GM12878 (cell line): ENCODE measurements at regions not wholly inside any gene's neighbourhood (a gene's known extent, or its start where the extent isn't known, plus 50 kb on each side); places are given as distances from the start of the nearest gene placed in this dataset.

Experiments
- ATAC-seq: fragments of 200-7000 bp; cut with Tn5 transposase; 3 replicates; pipeline ENCODE4 v1.9.1; 2020; ENCODE audit warnings: mild to moderate bottlenecking, moderate library complexity
- BruUV-seq: library from RNA; stranded (reverse); fragments of 400-500 nt; replicated peaks from 2 replicates; lab custom pipeline; 2021; lab: Mats Ljungman, UMichigan
- CTCF ChIA-PET: fragments of 300-600 bp; sonication (Branson Sonifier 250); formaldehyde crosslinking; extraction: SDS; loops from one replicate; lab custom pipeline; 2021; ENCODE audit warnings: inconsistent platforms; lab: Yijun Ruan, JAX
- POLR2A ChIA-PET: fragments of 350-600 bp; formaldehyde crosslinking; extraction: SDS; loops from one replicate; lab custom pipeline; 2021; ENCODE audit warnings: inconsistent platforms; lab: Charles Lee
- RAD21 ChIA-PET: fragments of 300-600 bp; sonication (Branson Sonifier 250); formaldehyde crosslinking; loops from one replicate; lab custom pipeline; 2023; ENCODE audit warnings: antibody characterized with exemption; ENCODE audit not compliant: unreplicated experiment; lab: Charles Lee
- SMC1A ChIA-PET: fragments of 300-600 bp; sonication (Branson Sonifier 250); formaldehyde crosslinking; loops from one replicate; lab custom pipeline; 2023; ENCODE audit not compliant: unreplicated experiment, uncharacterized antibody; lab: Charles Lee
- DNase-seq: peaks from one replicate; pipeline ENCODE4 v3.0.0-alpha.2; 2011; ENCODE audit warnings: low read depth, low spot score
- FAIRE-seq: peaks from 3 replicates; lab custom pipeline; 2011; peaks lifted over from hg19 to GRCh38; lab: Jason Lieb, UNC
- H2AFZ ChIP-seq: 2 replicates; pipeline ENCODE4 v1.6.0; 2011; ENCODE audit warnings: low read depth, low read length, control low read depth; ENCODE audit not compliant: control insufficient read depth
- H3K27ac ChIP-seq: 2 replicates; pipeline ENCODE4 v1.5.1; 2011; ENCODE audit warnings: control low read depth; ENCODE audit not compliant: control insufficient read depth, insufficient read depth
- H3K27me3 ChIP-seq, 2 experiments: replicated peaks in 1 of 2; 2 replicates each; pipeline versions ENCODE4 v1.6.0 to v1.6.1; 2011; ENCODE audit warnings: low read length in 1 of 2; ENCODE audit not compliant: control insufficient read depth in 2 of 2, insufficient read depth in 2 of 2
- H3K36me3 ChIP-seq, 2 experiments: 2 replicates each; pipeline ENCODE4 v1.5.1; 2011; ENCODE audit warnings: low read length in 1 of 2; ENCODE audit not compliant: control insufficient read depth in 2 of 2, insufficient read depth in 2 of 2
- H3K4me1 ChIP-seq: 2 replicates; pipeline ENCODE4 v1.6.1; 2011; ENCODE audit warnings: mild to moderate bottlenecking, low read length, moderate library complexity, mixed read lengths; ENCODE audit not compliant: control insufficient read depth, insufficient read depth
- H3K4me2 ChIP-seq: 2 replicates; pipeline ENCODE4 v1.6.0; 2011; ENCODE audit warnings: control low read depth; ENCODE audit not compliant: control insufficient read depth, insufficient read depth
- H3K4me3 ChIP-seq: fragments of 200-600 bp; sonication (generic); 2 replicates; pipeline ENCODE4 v1.5.1; 2016
- H3K79me2 ChIP-seq: 2 replicates; pipeline ENCODE4 v1.6.0; 2011; ENCODE audit warnings: low read length; ENCODE audit not compliant: control insufficient read depth, insufficient read depth
- H3K9ac ChIP-seq: 2 replicates; pipeline ENCODE4 v1.8.0; 2011; ENCODE audit warnings: low read length, control low read depth, mixed read lengths; ENCODE audit not compliant: control insufficient read depth, insufficient read depth
- H3K9me3 ChIP-seq: replicated peaks from 3 replicates; pipeline ENCODE4 v1.5.1; 2011; ENCODE audit warnings: mild to moderate bottlenecking, low read length; ENCODE audit not compliant: control insufficient read depth, insufficient read depth
- H4K20me1 ChIP-seq: 2 replicates; pipeline ENCODE4 v1.6.0; 2011; ENCODE audit not compliant: control insufficient read depth, insufficient read depth
- BHLHE40 ChIP-seq, 2 experiments: fragments of 450-650 bp in 1 of 2; IDR thresholded peaks; 2 replicates each; pipeline ENCODE4 v1.6.1; 2011 to 2017; ENCODE audit warnings: low read depth in 2 of 2, borderline replicate concordance in 1 of 2, improper control_type of control experiment in 1 of 2, low read length in 1 of 2, mild to moderate bottlenecking in 1 of 2
- CBFB ChIP-seq: IDR thresholded peaks from 2 replicates; pipeline ENCODE4 v1.6.1; 2016; ENCODE audit warnings: antibody characterized with exemption, low read depth
- CBX3 ChIP-seq: fragments of 200-600 bp; sonication (generic); IDR thresholded peaks from 2 replicates; pipeline ENCODE4 v1.6.1; 2016; ENCODE audit warnings: low read depth, borderline replicate concordance
- ETV6 ChIP-seq, 2 experiments: fragments of 450-650 bp in 1 of 2; IDR thresholded peaks in 1 of 2; conservative IDR thresholded peaks in 1 of 2; 2 replicates each; pipeline ENCODE4 v1.6.1; 2014; ENCODE audit warnings: antibody characterized with exemption in 1 of 2, borderline replicate concordance in 1 of 2, low read depth in 1 of 2, mild to moderate bottlenecking in 1 of 2, moderate library complexity in 1 of 2
- HDGF ChIP-seq: fragments of 450-650 bp; IDR thresholded peaks from 2 replicates; pipeline ENCODE4 v1.6.1; 2016; ENCODE audit warnings: antibody characterized with exemption
- MLLT1 ChIP-seq: fragments of 450-650 bp; IDR thresholded peaks from 2 replicates; pipeline ENCODE4 v1.6.1; 2016; ENCODE audit warnings: mild to moderate bottlenecking
- MXI1 ChIP-seq: fragments of 150-350 bp; IDR thresholded peaks from 2 replicates; pipeline ENCODE4 v1.6.1; 2011; ENCODE audit warnings: low read depth, mild to moderate bottlenecking, inconsistent platforms, low read length, improper control_type of control experiment
- MYB ChIP-seq: fragments of 150-350 bp; IDR thresholded peaks from 2 replicates; pipeline ENCODE4 v1.6.1; 2014; ENCODE audit warnings: mild to moderate bottlenecking, low read depth, low read length, borderline replicate concordance
- NR2F1 ChIP-seq: fragments of 450-650 bp; conservative IDR thresholded peaks from 2 replicates; pipeline ENCODE4 v1.6.1; 2017; ENCODE audit warnings: mild to moderate bottlenecking
- NRF1 ChIP-seq: conservative IDR thresholded peaks from 2 replicates; pipeline ENCODE4 v1.6.1; 2011; ENCODE audit warnings: mild to moderate bottlenecking, low read depth, low read length, improper control_type of control experiment
- STAT3 ChIP-seq: IDR thresholded peaks from 2 replicates; pipeline ENCODE4 v1.6.1; 2011; ENCODE audit warnings: low read depth, low read length, improper control_type of control experiment
- SUZ12 ChIP-seq: fragments of 200-600 bp; sonication (generic); IDR thresholded peaks from one replicate; pipeline ENCODE4 v1.6.1; 2018; ENCODE audit warnings: antibody characterized with exemption, mild to moderate bottlenecking; ENCODE audit not compliant: unreplicated experiment
- TAF1 ChIP-seq: IDR thresholded peaks from 2 replicates; pipeline ENCODE4 v1.6.1; 2011; ENCODE audit warnings: mild to moderate bottlenecking, low read depth, low read length, borderline replicate concordance
- ZBED1 ChIP-seq: IDR thresholded peaks from 2 replicates; pipeline ENCODE4 v1.6.1; 2016; ENCODE audit warnings: borderline replicate concordance
- ZNF622 ChIP-seq: fragments of 450-650 bp; IDR thresholded peaks from 2 replicates; pipeline ENCODE4 v1.6.1; 2017; ENCODE audit warnings: mild to moderate bottlenecking, inconsistent platforms
- WGBS: methylation state at CpG from one replicate; pipeline ENCODE4 v1.1.6; 2016; ENCODE audit warnings: low lambda C conversion rate; ENCODE audit not compliant: insufficient replicate concordance, insufficient coverage; ENCODE audit errors: missing lambda C conversion rate; 5-methylcytosine and 5-hydroxymethylcytosine counted together
- in situ Hi-C: fragments of 300-500 bp; cut with MboI; formaldehyde crosslinking; loops from 9 replicates; pipeline ENCODE4 v1.14.3; 2018; ENCODE audit warnings: mixed read lengths
- intact Hi-C: fragments of 100-400 bp; cut with micrococcal nuclease; formaldehyde crosslinking; loops from one replicate; pipeline ENCODE4 v1.14.2; 2022; ENCODE audit not compliant: unreplicated experiment

- TF ChIP-seq MXI1: no peak
- no peak for TF ChIP-seq CBFB
- no peak for TF ChIP-seq TAF1
- TF ChIP-seq MLLT1: no peak
- TF ChIP-seq NR2F1: no peak
- TF ChIP-seq STAT3: no peak
- TF ChIP-seq HDGF: no peak
- no peak for TF ChIP-seq ZNF622
- TF ChIP-seq SUZ12: no peak
- no peak for TF ChIP-seq MYB
- TF ChIP-seq BHLHE40 (IDR thresholded peaks at IDR 0.05; ENCODE audit: borderline replicate concordance in 1 of 2, low read depth in 2 of 2, low read length in 1 of 2): no peak
- TF ChIP-seq NRF1: no peak
- no peak for TF ChIP-seq ZBED1
- no peak for TF ChIP-seq ETV6 (conservative IDR thresholded peaks at IDR 0.05 in 1 of 2, IDR thresholded peaks at IDR 0.05 in 1 of 2; ENCODE audit: borderline replicate concordance in 1 of 2, low read depth in 1 of 2)
- no peak for TF ChIP-seq CBX3
- POLR2A ChIA-PET: interaction anchor here (0.7 kb wide), 1 partner anchor 11 kb away, joined by 3 read pairs; no protein-coding TSS in a partner anchor
- CTCF ChIA-PET: no interaction called here
- DNase-seq (no peak), FAIRE-seq (no peak), ATAC-seq (no peak)
- no peak overlapping the region for H2AFZ ChIP-seq
- no TSS peak for BruUV-seq
- no peaks in the 10 kb centered on the region for H3K36me3 ChIP-seq
- H4K20me1 ChIP-seq: no peaks in the 10 kb centered on the region
- intact Hi-C loops (no loop called here), in situ Hi-C loops (no loop called here)
- no peak overlapping the region for H3K4me3 ChIP-seq
- no peaks in the 10 kb centered on the region for H3K79me2 ChIP-seq
- H3K4me1 ChIP-seq: no peaks in the 10 kb centered on the region; the same call in 1 of the 2 replicates
- SMC1A ChIA-PET: interaction anchor here (0.7 to 0.8 kb wide), 2 partner anchors 30 to 58 kb away, joined by 3 to 4 read pairs; no protein-coding TSS in a partner anchor
- 37% methylated on average over 8 of the region's 10 CpGs for WGBS
- no peaks in the 10 kb centered on the region; a peak in 1 of 4 replicates for H3K27me3 ChIP-seq
- no peak overlapping the region for H3K9ac ChIP-seq
- H3K4me2 ChIP-seq: no peak overlapping the region
- RAD21 ChIA-PET: no interaction called here
- no peaks in the 10 kb centered on the region for H3K9me3 ChIP-seq
- H3K27ac ChIP-seq: no peak overlapping the region
Observed at GRCh38 chr1:38433084-38433722, 386.6 kb upstream of the POU3F1 start.
